HG02571 (cell line): ENCODE measurements at regions not wholly inside any gene's neighbourhood (a gene's known extent, or its start where the extent isn't known, plus 50 kb on each side); places are given as distances from the start of the nearest gene placed in this dataset.

Experiments
- ATAC-seq: cut with Tn5 transposase; IDR thresholded peaks from one replicate; pipeline ENCODE4 v1.9.1; 2021; ENCODE audit warnings: mild to moderate bottlenecking, moderate library complexity; ENCODE audit not compliant: unreplicated experiment

DNA sequence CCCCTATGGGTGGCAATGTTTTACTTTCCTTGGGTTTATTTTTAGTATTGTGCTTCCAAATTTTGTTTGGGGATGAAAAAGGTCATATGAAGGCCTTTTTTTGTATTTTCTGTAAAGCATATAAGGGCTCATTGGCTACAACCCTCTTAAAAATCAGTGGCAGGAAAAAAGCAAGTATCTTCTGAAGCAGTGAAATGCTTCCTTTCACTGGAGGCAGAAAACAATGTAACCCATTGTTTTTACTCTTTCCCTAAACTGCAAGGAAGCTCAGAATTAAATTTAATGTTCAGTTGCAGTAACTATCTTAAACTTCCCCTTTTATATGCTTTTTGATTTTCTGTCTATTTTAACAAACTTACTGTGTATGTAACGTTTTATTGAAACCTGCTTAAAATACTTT is 148.7 kb upstream of the LYZL1 start:
- ATAC-seq = no peak

DNA sequence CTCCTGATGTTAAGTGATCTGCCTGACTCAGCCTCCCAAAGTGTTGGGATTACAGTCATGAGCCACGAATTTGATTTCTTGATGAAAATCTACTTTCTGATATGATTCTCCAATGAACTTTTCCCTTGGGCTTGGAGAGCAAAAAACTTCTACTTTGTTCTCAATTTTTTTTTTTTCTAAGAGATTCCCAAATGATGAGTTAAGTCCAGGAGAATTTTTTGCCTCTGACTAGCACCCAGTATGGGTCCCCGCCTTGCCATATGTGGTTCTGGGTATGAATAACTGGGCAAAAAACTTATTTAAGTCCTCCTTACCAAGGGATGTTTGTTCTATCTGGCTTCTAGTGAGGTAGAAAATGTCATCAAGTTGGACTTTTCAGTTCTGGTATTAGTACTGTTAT is 147.9 kb upstream of the LYZL1 start:
- ATAC-seq = no peak

DNA sequence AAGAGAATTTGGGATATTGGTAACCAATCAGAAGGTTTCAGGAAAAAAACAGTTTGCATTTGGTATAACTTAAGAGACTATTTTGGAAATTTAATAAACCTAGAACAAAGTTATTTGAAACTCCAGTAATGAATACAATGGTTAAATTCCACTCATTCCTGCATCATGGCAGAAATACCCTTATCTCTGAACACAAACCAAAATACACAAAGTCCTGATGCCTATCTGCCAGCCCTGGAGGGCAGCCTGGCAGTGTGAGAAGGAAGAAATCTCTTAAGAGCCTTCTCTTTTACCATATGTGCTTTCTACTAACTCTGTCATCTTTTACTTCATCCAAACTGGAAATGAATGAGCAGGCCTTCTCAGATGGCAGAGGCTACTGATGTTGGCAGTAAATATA is 147.1 kb upstream of the LYZL1 start:
- ATAC-seq = no peak

DNA sequence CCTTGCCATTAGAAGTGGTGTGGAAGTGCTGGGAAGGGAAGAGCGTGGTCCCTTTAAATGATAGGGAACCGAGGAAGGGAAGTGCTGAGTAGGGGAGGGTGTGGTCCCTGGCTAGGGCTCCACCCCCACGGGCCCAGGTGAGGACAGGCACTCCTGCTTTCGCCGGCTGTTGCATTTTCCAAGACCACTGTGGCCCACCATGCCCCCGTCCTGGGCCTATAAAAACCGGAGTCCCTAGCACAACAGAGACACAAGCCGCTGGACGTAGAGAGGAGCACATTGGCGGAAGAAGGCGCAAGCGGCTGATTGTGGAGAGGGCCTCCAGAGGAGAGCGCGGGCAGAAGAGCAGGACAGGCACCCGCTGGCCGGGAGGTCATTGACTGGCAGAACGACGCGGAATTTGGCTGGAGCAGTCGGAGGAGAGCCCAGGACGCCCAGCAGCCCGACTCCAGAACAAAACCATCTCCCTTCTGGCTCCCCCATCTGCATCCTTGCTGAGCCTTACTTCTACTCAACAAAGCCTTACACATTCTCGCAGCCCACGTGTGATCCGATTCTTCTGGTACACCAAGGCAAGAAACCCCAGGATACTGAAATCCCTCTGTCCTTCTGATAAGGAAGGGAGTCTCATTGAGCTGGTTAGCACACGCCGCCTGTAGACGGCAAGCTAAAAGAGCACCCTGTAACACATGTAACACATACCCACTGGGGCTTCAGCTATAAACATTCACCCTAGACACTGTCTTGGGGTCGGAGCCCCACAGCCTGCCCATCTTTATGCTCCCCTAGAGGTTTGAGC is 146.2 kb upstream of the LYZL1 start:
- no peak for ATAC-seq

DNA sequence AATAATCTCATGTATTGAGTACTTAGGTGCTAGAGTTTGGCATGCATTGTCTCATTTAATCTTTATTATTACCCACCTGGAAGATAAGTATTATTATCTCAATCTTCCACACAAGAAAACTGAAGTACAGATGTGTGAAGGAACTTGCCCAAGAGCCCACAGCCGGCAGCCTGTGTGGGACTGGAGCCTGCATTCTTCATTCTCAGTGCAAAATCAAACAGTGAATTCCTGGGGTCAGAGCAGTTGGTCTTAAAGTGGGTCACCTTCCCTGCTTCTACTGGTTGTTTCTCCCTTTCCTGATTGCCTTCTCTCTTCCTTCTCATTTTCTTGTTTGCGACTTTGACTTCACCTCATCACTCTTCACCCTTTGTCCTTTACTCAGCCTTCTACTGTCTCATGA is 144.7 kb upstream of the LYZL1 start:
- ATAC-seq = no peak

DNA sequence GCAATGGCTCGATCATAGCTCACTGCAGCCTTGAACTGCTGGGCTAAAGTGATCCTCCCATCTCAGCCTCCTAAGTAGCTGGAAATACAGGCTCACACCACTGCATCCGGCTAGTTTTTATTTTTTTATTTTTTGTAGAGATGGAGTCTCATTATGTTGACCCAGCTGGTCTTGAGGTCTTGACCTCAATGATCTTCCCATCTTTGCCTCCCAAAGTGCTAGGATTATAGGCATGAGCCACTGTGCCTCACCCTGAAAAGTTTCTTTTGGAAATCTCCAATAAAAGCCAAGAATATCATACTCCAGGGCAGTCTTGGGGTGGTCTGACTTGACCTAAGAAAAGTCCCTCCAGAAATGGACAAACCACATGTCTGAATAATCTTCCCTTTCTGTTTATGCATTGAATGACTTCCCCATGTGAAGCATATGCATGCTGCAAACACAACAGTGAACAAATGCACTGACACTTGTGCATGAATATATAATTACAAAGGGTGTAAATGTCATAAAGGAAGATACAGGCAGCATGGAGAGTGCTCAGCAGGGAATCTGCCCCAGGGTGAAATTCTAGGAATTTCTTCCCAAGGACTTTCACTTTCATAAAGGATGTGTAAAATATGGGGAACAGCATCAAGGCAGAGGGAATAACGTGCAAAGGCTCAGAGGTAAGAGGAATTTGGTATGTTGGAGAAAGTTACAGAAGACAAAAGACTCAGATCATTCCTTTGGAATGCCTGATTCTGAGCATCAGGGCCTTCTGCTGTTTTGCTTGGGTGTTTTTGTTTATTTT is 142.4 kb upstream of the LYZL1 start:
- ATAC-seq = no peak

DNA sequence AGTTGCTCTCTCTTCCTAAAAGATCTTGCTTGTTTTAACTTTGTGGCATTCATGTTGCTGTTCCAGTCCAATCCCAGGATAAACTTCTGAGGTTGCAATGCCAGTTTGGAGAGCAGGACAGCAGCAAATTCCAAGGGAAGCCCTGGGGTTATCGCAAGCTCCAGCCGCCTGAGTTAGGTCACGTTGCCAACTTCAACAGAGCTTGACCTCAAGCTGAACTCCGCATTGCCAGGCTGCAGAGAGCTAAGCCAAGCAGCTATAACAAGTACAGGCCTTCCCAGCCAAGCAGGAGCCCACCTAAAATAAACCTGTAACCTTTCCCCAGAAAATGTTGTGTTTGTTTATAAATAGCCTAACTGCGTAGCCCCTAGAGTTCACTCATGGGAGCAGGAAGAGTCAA is 138.9 kb upstream of the LYZL1 start:
- no peak for ATAC-seq

DNA sequence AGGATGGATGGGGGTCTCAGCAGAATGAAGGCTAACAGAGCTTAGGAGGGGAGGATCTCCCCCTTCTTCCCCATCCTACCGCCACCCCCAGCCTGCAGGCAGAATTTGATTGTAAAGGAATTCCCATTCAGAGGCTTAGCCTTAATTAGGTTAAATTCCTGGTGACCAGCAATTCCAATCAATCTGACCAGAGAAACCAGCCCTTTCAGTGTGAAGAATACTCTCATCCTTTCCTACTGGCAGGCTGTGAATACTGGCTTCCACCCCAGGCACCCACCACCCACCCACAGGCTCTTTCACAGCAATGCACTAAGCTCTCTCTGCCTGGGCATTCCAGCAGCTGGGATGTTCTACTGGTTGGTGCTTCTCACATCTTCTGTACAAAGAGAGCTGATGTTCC is 137.9 kb upstream of the LYZL1 start:
- no peak for ATAC-seq

DNA sequence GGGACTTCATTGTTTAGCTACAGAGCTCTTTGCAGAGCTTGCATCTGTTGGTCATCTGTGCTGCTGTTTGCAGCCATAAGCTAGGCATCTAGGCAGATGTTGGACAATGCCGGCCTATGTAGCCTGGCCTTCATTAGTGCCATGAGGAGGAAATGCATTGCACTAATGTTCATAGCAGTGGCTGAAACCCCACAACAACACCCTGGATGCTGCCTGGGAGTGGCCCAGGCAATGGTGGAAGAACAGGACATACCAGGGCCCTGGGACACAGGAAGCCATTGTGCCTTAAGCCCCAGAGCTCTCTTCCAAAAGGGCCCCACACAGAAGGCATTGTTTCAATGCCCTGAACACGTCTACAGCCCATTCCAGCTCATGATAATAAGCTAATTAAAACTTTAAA is 131.5 kb upstream of the LYZL1 start:
- no peak for ATAC-seq

DNA sequence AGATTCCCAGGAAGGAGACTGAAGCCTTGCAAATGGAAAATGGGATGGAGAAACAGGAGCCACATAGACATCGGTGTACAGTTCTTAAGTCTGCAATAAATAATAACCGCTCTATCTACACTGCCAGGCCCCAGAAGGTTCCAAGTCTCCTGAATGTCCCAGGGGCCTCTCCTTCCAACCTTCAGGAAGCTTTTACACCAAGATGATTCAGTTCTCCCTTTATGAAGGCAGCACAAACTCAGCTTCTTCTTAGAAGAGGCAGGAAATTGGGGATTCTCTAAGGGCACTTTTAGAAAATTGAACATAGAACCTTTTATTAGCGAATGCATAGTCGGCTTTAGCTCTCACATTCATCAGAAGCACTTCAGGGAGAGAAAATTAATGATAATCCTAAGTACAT is 130.8 kb upstream of the LYZL1 start:
- ATAC-seq = no peak

DNA sequence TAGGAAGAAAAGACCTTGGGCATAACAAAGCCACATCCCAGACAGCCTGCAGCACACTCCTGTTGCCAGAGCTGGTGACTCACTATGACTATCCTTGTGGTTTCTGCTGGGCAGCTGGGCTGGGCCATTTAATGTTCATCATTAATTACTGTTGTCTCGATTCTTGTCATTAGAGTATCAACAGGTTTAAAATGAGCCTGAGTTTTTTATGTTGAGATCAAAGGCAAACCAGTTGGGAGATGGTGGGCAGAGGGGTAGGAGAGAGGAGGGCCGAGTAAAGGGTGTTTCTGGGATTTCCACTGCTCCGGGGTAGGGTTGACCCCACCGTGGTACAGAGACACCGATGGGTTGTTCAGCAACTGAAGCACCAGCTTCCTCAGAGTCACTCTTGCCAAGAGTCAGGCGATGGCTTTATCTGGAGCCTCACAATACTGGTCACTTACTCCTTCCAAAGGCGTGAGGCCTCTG is 128.7 kb upstream of the LYZL1 start:
- no peak for ATAC-seq

DNA sequence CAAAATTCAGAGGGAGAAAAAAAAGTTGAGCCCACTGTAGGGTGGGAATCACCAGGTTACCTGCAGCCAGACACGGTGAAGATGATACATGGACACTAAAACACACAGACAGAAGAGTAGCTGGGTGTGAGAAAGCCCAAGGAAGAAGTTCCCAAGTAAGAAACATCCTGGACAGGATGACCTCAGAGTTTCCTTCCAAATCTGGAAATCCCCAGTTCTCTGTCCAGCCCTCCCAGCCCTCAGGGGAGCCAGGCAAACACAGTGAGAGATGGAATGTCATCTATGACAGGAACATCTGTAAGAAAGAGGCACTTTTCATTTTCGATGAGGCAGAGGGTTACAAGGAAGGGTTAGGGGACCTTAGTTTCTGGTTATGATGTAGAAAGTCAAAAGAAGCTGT is 125.1 kb upstream of the LYZL1 start:
- ATAC-seq = no peak

DNA sequence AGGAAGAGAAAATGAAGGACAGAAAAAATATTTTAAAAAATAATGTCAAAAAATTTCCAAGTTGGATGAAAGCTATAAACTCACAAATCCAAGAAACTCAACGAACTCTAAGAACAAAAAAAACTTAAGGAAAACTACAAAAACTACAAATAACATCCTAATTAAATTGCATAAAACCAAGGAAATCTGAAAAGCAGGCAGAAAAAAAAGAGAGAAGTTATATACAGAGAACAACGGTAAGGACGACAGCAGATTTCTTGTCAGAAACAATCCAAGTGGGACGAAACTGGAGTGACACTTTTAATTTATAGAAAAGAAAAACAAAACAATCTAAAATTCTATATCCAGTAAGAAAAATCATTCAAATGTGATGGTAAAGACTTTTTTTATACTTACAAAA is 122.2 kb upstream of the LYZL1 start:
- no peak for ATAC-seq

DNA sequence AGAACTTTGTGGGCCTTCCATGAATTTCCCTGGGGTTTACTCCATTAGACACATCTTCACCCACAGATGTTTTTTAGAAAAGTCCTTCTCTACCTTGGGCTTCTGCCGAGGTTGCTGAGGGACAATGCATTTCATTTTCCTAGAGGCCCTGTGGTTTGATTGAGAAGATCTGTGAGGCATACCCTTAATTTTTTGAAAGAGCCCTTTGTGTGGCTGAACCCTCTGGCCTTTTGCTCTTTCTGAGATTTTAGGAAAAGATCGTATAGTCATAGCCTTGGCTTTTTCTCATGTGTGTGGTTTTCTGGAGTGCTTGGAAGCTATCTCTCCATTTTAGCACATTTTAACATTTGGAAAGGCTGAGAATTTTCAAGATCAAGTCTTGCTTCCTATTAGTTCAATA is 119.8 kb upstream of the LYZL1 start:
- no peak for ATAC-seq

DNA sequence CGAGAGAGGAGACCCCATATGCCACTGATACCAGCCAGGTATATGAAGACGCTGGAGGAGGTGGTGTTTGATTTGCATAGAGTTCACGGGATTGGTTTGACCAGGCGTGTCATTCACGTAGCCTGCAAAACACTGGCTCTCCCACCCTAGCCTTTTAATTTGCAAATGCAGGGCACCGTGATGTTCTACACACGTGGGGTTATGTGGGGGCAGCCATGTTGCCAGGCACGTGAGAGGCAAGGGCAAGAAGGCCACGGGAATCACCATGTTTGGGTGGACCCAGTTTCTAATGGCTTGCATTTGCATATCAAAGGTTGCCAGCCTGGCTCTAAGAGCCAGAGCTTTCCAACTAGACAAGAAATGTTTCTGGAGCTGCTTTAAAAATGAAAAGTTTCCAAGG is 117.2 kb upstream of the LYZL1 start:
- no peak for ATAC-seq

DNA sequence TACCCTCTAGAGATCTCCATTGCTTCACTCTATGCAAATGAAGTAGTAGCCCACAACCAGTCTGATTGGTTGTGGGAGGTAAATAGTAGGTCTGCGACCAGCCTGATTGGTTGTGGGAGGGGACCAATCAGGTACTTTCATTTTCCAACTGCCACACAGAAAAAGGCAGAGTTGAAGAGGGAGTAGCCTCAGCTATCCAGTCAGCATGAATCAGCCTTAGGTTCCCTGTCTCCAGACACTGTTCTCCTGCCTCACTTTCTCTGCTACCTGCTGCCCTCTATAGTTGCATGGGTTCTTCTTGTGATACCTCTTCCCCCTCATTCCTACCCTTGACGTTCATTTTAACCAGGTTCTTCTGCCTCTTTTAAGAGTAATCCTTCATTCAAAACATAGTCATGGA is 114.5 kb upstream of the LYZL1 start:
- ATAC-seq = no peak

DNA sequence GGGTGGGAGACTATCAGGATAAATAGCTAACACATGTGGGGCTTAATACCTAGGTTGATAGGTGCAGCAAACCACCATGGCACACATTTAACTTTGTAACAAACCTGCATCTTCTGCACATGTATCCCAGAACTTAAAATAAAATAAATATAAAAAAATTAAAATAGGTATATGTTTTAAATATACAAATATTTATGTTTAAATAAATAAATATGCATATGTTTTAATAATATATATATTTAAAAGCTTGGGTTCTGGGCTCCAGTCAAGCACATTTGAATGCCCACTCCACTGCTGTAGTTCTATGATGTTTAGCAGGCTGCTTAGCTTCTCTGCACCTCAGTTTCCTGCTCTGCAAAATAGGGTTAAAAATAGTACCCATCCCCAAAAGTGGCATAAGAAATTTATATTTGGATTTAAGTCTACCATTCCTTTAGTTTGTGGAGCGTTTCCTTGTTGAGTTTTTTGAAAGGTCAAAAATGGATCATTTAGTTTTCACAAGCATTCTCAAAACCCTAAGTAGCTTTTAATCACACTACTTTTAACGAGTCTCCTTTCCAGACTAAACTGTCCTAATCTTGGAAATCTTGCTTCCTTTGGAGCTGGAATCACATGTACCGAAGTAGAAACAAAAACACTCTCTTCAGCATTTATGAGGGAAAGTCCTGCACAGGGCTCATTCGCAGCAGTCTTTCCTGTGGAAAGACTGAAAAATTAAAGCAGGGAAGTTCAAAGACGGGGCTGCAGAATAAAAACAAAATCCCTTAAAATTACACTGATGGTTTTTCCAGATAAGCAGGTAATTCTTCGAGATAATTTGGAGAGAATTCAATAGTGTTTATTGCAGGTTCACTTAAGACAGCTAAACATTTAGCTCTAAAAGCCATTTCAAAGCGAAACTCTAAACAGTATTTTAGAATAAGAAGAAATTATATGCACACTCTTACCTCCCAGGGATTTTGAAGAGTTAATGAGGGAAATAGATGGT is 111.7 kb upstream of the LYZL1 start:
- no peak for ATAC-seq

DNA sequence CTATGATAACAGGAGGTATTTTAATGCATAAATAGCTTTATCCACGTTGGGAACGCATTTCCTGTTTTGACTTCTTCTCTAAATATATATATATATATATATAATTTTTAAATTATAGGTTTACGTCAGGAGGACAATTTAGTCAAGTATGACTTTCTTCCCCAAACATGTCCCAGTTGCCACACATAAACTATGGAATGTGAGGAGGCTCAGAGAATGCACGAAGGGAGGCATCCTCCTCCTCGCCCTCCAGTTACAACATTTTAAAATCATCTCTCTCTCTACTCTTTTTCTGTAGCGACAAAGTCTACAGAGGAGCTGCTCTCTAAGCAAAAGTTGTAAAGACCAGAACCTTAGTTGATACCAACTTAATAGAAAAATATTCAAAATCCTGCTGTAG is 106.9 kb upstream of the LYZL1 start:
- no peak for ATAC-seq

DNA sequence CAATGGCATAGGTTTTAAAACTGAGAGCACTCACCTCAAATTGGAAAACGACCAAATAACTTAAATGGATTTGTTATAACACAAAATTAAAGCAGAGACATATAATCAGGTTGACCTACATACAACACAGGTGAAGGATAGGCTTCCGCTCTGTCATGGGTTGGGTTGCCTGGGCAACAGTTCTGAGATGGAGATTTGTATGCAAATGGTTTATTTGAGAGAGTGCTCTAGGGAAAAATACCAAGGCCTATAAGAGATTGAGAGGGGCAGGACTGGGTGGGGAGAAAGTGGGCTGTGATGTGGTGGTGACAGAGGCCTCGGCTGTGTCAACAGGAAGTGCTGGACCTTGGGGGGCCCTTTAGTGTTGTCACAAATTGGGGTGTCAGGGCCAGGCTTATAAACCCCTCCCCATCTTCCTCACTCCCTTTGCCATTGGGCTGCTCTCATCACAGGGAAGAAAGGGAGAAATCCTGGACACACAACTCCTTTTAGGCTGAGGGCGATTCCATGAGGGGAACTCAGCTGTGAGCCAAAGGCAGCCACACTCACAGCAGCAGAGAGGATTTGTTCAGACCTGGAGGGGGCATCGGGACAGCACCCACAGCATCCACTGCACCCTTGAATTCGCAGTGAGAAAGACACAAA is 105.4 kb upstream of the LYZL1 start:
- ATAC-seq = no peak

DNA sequence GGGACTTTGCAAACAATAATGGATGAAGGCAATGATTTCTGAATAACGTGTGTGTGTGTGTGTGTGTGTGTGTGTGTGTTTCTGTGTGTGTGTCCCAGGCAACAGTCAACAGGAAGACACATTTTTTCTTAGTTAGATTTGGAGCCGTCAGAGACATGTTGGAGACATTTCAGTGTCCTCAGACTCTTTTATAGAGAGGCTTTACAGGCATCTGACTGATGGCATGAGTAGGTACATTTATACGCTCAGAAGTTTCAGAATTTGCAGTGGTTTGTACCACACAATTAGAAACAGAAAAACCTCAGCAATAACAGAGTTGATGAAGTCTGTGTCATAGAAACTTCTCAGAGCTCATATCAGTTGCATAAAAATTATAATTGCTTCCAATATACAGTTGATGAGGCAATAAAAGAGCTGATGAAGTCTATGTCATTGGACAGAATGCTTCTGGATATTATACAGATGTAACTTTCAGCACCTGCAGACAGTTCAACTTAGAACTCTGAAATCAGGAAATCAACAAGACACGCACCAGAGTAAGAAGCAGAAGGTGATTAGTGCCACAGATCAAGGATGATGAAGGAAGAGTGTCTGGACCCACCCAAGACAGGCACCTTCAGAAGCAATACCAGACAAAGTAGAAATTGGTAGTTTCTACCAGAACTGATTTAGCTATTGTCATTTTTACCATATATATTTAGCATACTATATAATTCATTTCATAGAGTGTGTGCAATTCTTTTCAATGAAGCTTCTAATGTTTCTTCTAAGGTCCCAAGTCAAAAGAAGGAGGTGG is 104.5 kb upstream of the LYZL1 start:
- no peak for ATAC-seq
